ENCODE measurements at regions not wholly inside any gene's neighbourhood (a gene's known extent, or its start where the extent isn't known, plus 50 kb on each side); places are given as distances from the start of the nearest gene placed in this dataset.

DNA sequence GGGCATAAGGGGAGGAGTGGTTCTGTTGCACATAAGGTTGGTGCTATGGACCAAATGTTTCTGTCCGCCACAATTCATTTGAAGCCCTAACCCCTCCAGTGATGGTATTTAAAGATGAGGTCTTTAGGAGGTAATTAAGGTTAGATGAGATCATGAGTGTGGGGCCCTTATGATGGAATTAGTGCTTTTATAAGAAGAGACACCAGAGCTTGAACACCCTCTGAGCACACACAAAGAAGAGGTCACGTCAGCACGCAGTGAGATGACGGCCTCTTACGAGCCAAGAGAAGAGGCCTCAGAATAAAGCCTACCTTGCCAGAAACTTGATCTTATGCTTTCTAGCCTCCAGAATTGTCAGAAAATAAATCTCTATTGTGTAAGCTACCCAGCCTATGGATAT lies 386.4 kb upstream of the CYRIA start:
- Mint-ChIP-seq H3K27me3 (no peaks in the 10 kb centered on the region), H3K4me1 (ENCODE audit: low read depth) (no peaks in the 10 kb centered on the region), H3K27ac (no peak overlapping the region), H3K4me3 (no peak overlapping the region), H3K9me3 (no peaks in the 10 kb centered on the region), H3K36me3 (ENCODE audit: low read depth) (no peaks in the 10 kb centered on the region)
- TF ChIP-seq CTCF (IDR thresholded peaks at IDR 0.05), result no peak
- ATAC-seq (ENCODE audit: poor library complexity) (no peak), DNase-seq (no peak)
- ChIA-PET POLR2A (no interaction called here), CTCF (no interaction called here)
- intact Hi-C loops (cut with DNase I, micrococcal nuclease), result no loop called here
- Histone ChIP-seq H3K4me1 (ENCODE audit: insufficient read depth, low read length) (no peaks in the 10 kb centered on the region), H3K27me3 (ENCODE audit: control insufficient read depth in 1 of 2, insufficient read depth in 2 of 2, low read length in 2 of 2) (no peaks in the 10 kb centered on the region), H3K9me3 (ENCODE audit: control insufficient read depth in 1 of 2, insufficient read depth in 1 of 2, low read length in 2 of 2) (no peaks in the 10 kb centered on the region), H3K36me3 (ENCODE audit: insufficient read depth, low read length) (no peaks in the 10 kb centered on the region), H3K4me3 (ENCODE audit: low read length) (no peak overlapping the region), H3K27ac (ENCODE audit: low read depth in 1 of 2, low read length in 2 of 2) (no peak overlapping the region)

- no peak overlapping the region for H3K27ac ChIP-seq (ENCODE audit: low read depth in 1 of 2, low read length in 2 of 2)
- POLR2A ChIA-PET, result no interaction called here
- Mint-ChIP-seq H3K27ac (no peak overlapping the region), H3K9me3 (no peaks in the 10 kb centered on the region), H3K36me3 (ENCODE audit: low read depth) (no peaks in the 10 kb centered on the region), H3K27me3 (no peaks in the 10 kb centered on the region), H3K4me1 (ENCODE audit: low read depth) (no peaks in the 10 kb centered on the region), H3K4me3 (no peak overlapping the region)
- intact Hi-C loops (cut with DNase I, micrococcal nuclease), result no loop called here
- TF ChIP-seq CTCF (IDR thresholded peaks at IDR 0.05), result no peak
- no peaks in the 10 kb centered on the region for H3K9me3 ChIP-seq (ENCODE audit: control insufficient read depth in 1 of 2, insufficient read depth in 1 of 2, low read length in 2 of 2)
- CTCF ChIA-PET, result no interaction called here
- H3K4me1 ChIP-seq (ENCODE audit: insufficient read depth, low read length), result no peaks in the 10 kb centered on the region
- no peak overlapping the region for H3K4me3 ChIP-seq (ENCODE audit: low read length)
- H3K27me3 ChIP-seq (ENCODE audit: control insufficient read depth in 1 of 2, insufficient read depth in 2 of 2, low read length in 2 of 2), result no peaks in the 10 kb centered on the region
- DNase-seq, result no peak
- no peaks in the 10 kb centered on the region for H3K36me3 ChIP-seq (ENCODE audit: insufficient read depth, low read length)
- ATAC-seq (ENCODE audit: poor library complexity), result no peak
Observed at GRCh38 chr2:17051538-17051937, 385.9 kb upstream of the CYRIA start.

DNA sequence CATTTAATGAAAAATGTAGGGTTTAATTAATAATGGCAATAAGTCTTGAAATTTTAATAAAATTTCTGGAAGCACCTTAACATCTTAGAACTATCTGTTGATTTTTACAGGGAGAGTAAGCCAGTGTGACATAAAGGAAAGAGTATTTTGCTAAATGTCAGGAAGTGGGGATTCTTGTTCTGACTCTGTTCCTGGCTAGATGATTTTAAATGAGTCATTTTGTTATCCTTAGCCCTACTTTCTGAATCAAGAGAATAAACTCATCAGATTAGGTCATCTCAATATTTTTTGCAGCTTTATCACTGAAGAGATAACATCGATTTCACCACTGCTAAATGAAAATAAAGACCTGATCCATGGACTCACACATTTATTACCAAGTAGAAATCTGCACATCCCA lies 377.5 kb upstream of the CYRIA start:
- Histone ChIP-seq H3K27me3 (ENCODE audit: control insufficient read depth in 1 of 2, insufficient read depth in 2 of 2, low read length in 2 of 2) (no peaks in the 10 kb centered on the region), H3K27ac (ENCODE audit: low read depth in 1 of 2, low read length in 2 of 2) (no peak overlapping the region), H3K9me3 (ENCODE audit: control insufficient read depth in 1 of 2, insufficient read depth in 1 of 2, low read length in 2 of 2) (no peaks in the 10 kb centered on the region), H3K4me3 (ENCODE audit: low read length) (no peak overlapping the region), H3K4me1 (ENCODE audit: insufficient read depth, low read length) (no peaks in the 10 kb centered on the region), H3K36me3 (ENCODE audit: insufficient read depth, low read length) (no peaks in the 10 kb centered on the region)
- intact Hi-C loops (cut with DNase I, micrococcal nuclease), result no loop called here
- Mint-ChIP-seq H3K27me3 (no peaks in the 10 kb centered on the region), H3K27ac (no peak overlapping the region), H3K4me1 (ENCODE audit: low read depth) (no peaks in the 10 kb centered on the region), H3K9me3 (peaks cover 3% of the 10 kb centered on the region), H3K36me3 (ENCODE audit: low read depth) (no peaks in the 10 kb centered on the region), H3K4me3 (no peak overlapping the region)
- DNase-seq (no peak), ATAC-seq (ENCODE audit: poor library complexity) (no peak)
- CTCF ChIA-PET, result no interaction called here
- no peak for TF ChIP-seq CTCF (IDR thresholded peaks at IDR 0.05)
- POLR2A ChIA-PET, result no interaction called here
